Natural killer cell (primary cell): ENCODE measurements at regions not wholly inside any gene's neighbourhood (a gene's known extent, or its start where the extent isn't known, plus 50 kb on each side); places are given as distances from the start of the nearest gene placed in this dataset.

Source experiments
- ATAC-seq, 3 donors: fragments of 150-1000 bp in 2 of 3; fragments of 200-7000 bp in 1 of 3; cut with Tn5 transposase; 1 replicate in 1 of 3; 2 replicates in 2 of 3; pipeline ENCODE4 v1.10.0; 2021; ENCODE audit warnings: mild to moderate bottlenecking in 2 of 3, moderate library complexity in 2 of 3
- DNase-seq, 2 donors: peaks; one replicate each; pipeline versions ENCODE4 v3.0.0 to v3.0.0-alpha.2; 2013 to 2021; ENCODE audit warnings: mixed read lengths in 1 of 2
- H3K27ac ChIP-seq: one replicate; pipeline ENCODE4 v1.5.1; 2013; ENCODE audit warnings: mild to moderate bottlenecking, low read length
- H3K27me3 ChIP-seq: one replicate; pipeline ENCODE4 v1.6.1; 2013; ENCODE audit warnings: low read length; ENCODE audit not compliant: control insufficient read depth, insufficient read depth
- H3K36me3 ChIP-seq: one replicate; pipeline ENCODE4 v1.6.1; 2013; ENCODE audit warnings: low read length; ENCODE audit not compliant: control insufficient read depth, insufficient read depth
- H3K4me1 ChIP-seq: one replicate; pipeline ENCODE4 v1.6.1; 2013; ENCODE audit warnings: low read length; ENCODE audit not compliant: control insufficient read depth, insufficient read depth
- H3K4me3 ChIP-seq: one replicate; pipeline ENCODE4 v1.5.1; 2013; ENCODE audit warnings: low read length
- H3K9me3 ChIP-seq: one replicate; pipeline ENCODE4 v1.6.1; 2013; ENCODE audit warnings: low read length; ENCODE audit not compliant: control insufficient read depth, insufficient read depth
- H3K27ac Mint-ChIP-seq, 2 donors: one replicate each; pipeline ENCODE4 v1.8.0; 2022; ENCODE audit warnings: mild to moderate bottlenecking in 2 of 2, mixed read lengths in 2 of 2, moderate library complexity in 1 of 2
- H3K27me3 Mint-ChIP-seq, 2 donors: one replicate each; pipeline ENCODE4 v1.8.0; 2022; ENCODE audit warnings: low read depth in 2 of 2, mixed read lengths in 2 of 2
- H3K36me3 Mint-ChIP-seq: one replicate; pipeline ENCODE4 v1.8.0; 2022; ENCODE audit warnings: mixed read lengths
- H3K4me1 Mint-ChIP-seq, 2 donors: one replicate each; pipeline ENCODE4 v1.8.0; 2022; ENCODE audit warnings: mixed read lengths in 2 of 2
- H3K4me3 Mint-ChIP-seq: one replicate; pipeline ENCODE4 v1.8.0; 2022; ENCODE audit warnings: mild to moderate bottlenecking, moderate library complexity, mixed read lengths
- H3K9me3 Mint-ChIP-seq, 2 donors: one replicate each; pipeline ENCODE4 v1.8.0; 2022; ENCODE audit warnings: mixed read lengths in 2 of 2
- WGBS: methylation state at CpG from one replicate; pipeline ENCODE4 v1.1.7; 2013; ENCODE audit warnings: missing lambda C conversion rate; ENCODE audit not compliant: insufficient coverage; 5-methylcytosine and 5-hydroxymethylcytosine counted together
- intact Hi-C: fragments of 100-400 bp; cut with micrococcal nuclease; formaldehyde crosslinking; loops from one replicate; pipeline ENCODE4 v1.14.2; 2022
- TF ChIP-seq, protein P1 (sequence below): fragments of 200-600 bp; IDR thresholded peaks from one replicate; pipeline ENCODE4 v1.8.0; 2022; ENCODE audit warnings: antibody characterized with exemption

DNA sequence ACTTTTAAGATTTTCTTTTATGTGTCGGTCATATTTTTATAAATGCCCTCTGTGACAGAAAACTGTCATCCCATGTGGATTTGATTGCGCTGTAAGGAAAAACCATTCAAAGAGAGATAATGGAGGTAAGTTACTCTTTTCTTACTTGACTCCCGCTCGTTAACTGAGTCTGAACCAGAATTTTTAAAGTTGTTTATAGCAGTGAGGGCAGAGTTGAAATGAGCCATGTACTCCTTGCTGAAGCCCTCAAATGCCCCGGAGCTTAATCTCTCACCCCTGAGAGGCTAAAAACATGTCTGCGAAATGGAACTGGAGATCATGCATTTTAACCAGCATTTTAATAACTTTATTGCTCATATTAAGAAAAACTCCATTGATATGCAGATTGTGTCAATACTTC, 320.0 kb upstream of the SOX11 start:
- H3K4me1 Mint-ChIP-seq = no peaks in the 10 kb centered on the region
- no peaks in the 10 kb centered on the region for H3K36me3 Mint-ChIP-seq
- no peaks in the 10 kb centered on the region for H3K27me3 ChIP-seq
- no peaks in the 10 kb centered on the region for H3K4me1 ChIP-seq
- intact Hi-C loops = no loop called here
- H3K36me3 ChIP-seq = no peaks in the 10 kb centered on the region
- no peak overlapping the region for H3K4me3 Mint-ChIP-seq
- DNase-seq (no peak), ATAC-seq (no peak)
- H3K27ac ChIP-seq = no peak overlapping the region
- TF ChIP-seq, protein P1, sequence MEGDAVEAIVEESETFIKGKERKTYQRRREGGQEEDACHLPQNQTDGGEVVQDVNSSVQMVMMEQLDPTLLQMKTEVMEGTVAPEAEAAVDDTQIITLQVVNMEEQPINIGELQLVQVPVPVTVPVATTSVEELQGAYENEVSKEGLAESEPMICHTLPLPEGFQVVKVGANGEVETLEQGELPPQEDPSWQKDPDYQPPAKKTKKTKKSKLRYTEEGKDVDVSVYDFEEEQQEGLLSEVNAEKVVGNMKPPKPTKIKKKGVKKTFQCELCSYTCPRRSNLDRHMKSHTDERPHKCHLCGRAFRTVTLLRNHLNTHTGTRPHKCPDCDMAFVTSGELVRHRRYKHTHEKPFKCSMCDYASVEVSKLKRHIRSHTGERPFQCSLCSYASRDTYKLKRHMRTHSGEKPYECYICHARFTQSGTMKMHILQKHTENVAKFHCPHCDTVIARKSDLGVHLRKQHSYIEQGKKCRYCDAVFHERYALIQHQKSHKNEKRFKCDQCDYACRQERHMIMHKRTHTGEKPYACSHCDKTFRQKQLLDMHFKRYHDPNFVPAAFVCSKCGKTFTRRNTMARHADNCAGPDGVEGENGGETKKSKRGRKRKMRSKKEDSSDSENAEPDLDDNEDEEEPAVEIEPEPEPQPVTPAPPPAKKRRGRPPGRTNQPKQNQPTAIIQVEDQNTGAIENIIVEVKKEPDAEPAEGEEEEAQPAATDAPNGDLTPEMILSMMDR = no peak
- 92% methylated on average over 4 of the region's 6 CpGs for WGBS
- H3K27me3 Mint-ChIP-seq = peaks cover 0 to 2% of the 10 kb centered on the region in 2 donors
- peaks cover 3 to 10% of the 10 kb centered on the region in 2 donors for H3K9me3 Mint-ChIP-seq
- H3K4me3 ChIP-seq = no peak overlapping the region
- H3K9me3 ChIP-seq = no peaks in the 10 kb centered on the region
- H3K27ac Mint-ChIP-seq = no peak overlapping the region

DNA sequence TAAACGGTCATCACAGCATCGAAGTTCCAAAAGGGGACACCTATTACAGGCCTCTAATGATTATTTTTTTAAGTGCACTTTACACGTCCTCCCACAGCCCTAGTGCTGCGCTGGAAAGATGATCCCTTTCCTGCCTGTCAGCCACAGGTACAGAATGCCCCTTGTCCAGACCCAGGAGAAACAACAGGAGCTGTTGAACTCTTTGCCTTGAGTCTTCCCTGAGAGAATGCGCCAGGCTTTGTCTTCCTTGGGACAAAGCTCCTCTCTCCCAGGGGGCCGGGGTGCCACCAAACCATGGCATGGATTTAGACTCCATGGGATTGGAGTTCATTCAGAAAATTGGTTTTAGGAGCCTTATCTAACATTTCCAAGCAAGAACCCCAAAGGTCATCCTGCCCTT, 319.0 kb upstream of the SOX11 start:
- H3K27ac Mint-ChIP-seq = no peak overlapping the region
- H3K9me3 Mint-ChIP-seq = peaks cover 3 to 10% of the 10 kb centered on the region in 2 donors
- TF ChIP-seq, protein P1 = no peak
- intact Hi-C loops = no loop called here
- no peaks in the 10 kb centered on the region for H3K36me3 Mint-ChIP-seq
- no peaks in the 10 kb centered on the region for H3K27me3 ChIP-seq
- WGBS = 47% methylated on average over 6 of the region's 6 CpGs
- H3K36me3 ChIP-seq = no peaks in the 10 kb centered on the region
- ATAC-seq (no peak), DNase-seq (no peak)
- H3K4me3 ChIP-seq = no peak overlapping the region
- H3K27ac ChIP-seq = no peak overlapping the region
- H3K4me1 Mint-ChIP-seq = no peaks in the 10 kb centered on the region
- H3K4me3 Mint-ChIP-seq = no peak overlapping the region
- peaks cover 0 to 2% of the 10 kb centered on the region in 2 donors for H3K27me3 Mint-ChIP-seq
- no peaks in the 10 kb centered on the region for H3K4me1 ChIP-seq
- H3K9me3 ChIP-seq = no peaks in the 10 kb centered on the region

DNA sequence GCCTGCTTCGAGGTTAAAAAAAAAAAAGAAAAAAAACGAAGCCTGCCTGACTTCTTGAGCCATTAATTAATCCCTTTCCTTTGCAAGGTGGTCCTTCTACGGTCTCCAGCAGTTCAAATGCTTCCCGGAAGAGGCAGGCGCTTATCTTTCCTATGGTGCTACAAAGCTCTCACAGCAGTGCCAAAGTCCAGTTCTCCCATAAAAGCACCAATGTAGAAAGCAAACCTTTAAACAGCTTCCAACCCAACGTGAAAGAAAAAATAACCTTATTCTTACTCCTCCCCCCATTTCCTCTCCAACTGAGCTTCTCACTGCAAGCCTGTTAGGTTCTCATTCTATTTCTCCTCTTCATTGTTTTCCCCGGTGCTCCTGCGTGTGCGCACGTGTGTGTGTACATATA, 317.4 kb upstream of the SOX11 start:
- TF ChIP-seq, protein P1 = no peak
- no peaks in the 10 kb centered on the region for H3K36me3 ChIP-seq
- Mint-ChIP-seq H3K4me3 (no peak overlapping the region), H3K27me3 (peaks cover 0 to 2% of the 10 kb centered on the region in 2 donors), H3K27ac (no peak overlapping the region), H3K9me3 (peaks cover 4 to 5% of the 10 kb centered on the region in 2 donors), H3K4me1 (no peaks in the 10 kb centered on the region), H3K36me3 (no peaks in the 10 kb centered on the region)
- ATAC-seq (no peak), DNase-seq (no peak)
- H3K9me3 ChIP-seq = no peaks in the 10 kb centered on the region
- H3K4me3 ChIP-seq = no peak overlapping the region
- intact Hi-C loops = no loop called here
- no peak overlapping the region for H3K27ac ChIP-seq
- H3K4me1 ChIP-seq = no peaks in the 10 kb centered on the region
- 15% methylated on average over 10 of the region's 10 CpGs for WGBS
- H3K27me3 ChIP-seq = no peaks in the 10 kb centered on the region

DNA sequence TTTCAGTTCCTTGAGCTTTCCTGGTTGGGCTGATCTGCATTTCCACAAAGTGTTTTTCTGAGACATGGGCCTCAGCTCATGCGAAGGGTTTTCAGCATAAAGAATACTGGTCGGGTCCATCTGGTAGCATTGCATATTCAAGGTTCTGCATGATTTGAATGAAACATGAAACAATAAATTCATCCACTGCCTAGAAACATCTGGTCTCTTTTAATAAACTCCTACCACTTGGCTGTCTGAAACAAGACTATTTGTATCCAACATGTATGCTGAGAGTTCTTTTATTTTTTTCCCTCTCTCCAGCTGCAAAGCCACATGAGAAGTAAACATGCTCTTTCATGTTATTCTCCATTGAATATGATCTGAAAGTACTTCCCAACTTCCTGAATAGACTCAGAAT, 314.9 kb upstream of the SOX11 start:
- Mint-ChIP-seq H3K27me3 (peaks cover 0 to 2% of the 10 kb centered on the region in 2 donors), H3K36me3 (no peaks in the 10 kb centered on the region), H3K4me1 (no peaks in the 10 kb centered on the region), H3K9me3 (peaks cover 5 to 6% of the 10 kb centered on the region in 2 donors), H3K27ac (no peak overlapping the region), H3K4me3 (no peak overlapping the region)
- 95% methylated on average over 2 of the region's 2 CpGs for WGBS
- ATAC-seq (no peak), DNase-seq (no peak)
- TF ChIP-seq, protein P1 = no peak
- no peaks in the 10 kb centered on the region for H3K27me3 ChIP-seq
- no peaks in the 10 kb centered on the region for H3K9me3 ChIP-seq
- intact Hi-C loops = no loop called here
- no peaks in the 10 kb centered on the region for H3K4me1 ChIP-seq
- H3K36me3 ChIP-seq = no peaks in the 10 kb centered on the region
- no peak overlapping the region for H3K27ac ChIP-seq
- no peak overlapping the region for H3K4me3 ChIP-seq
